ENCODE measurements at regions not wholly inside any gene's neighbourhood (a gene's known extent, or its start where the extent isn't known, plus 50 kb on each side); places are given as distances from the start of the nearest gene placed in this dataset.

DNA sequence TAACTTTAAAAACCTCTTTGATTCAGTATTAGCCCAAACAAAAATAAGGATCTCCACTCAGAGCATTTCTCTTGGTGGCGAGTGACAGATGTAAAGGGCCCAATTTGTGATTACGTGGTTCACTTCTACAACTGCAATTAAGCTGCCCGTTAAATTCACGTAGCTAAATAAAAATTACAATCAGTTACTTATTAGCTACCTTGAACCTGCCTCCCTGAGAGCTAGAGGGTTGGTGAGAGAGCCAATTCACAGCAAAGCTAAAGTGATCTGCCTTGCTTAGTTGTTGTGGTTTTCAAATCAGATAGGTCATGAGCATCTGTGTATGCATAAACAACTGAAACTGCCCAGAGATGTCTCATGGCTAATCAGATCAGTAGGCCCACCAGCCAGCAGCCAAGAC lies 156.7 kb downstream of the RNF152 start (continued):
- TF ChIP-seq CSDC2 (CRISPR knock-in tag; IDR thresholded peaks at IDR 0.05) (no peak), SNAI2 (CRISPR knock-in tag; IDR thresholded peaks at IDR 0.05) (no peak), RARB (CRISPR knock-in tag; IDR thresholded peaks at IDR 0.05) (no peak), ZC3H10 (CRISPR knock-in tag; IDR thresholded peaks at IDR 0.05) (no peak), ARNTL (CRISPR knock-in tag; IDR thresholded peaks at IDR 0.05; ENCODE audit: borderline replicate concordance, low read depth) (no peak), PPARA (CRISPR knock-in tag; IDR thresholded peaks at IDR 0.05; ENCODE audit: borderline replicate concordance) (no peak), ZNF565 (CRISPR knock-in tag; conservative IDR thresholded peaks at IDR 0.05; ENCODE audit: low read depth) (no peak)

DNA sequence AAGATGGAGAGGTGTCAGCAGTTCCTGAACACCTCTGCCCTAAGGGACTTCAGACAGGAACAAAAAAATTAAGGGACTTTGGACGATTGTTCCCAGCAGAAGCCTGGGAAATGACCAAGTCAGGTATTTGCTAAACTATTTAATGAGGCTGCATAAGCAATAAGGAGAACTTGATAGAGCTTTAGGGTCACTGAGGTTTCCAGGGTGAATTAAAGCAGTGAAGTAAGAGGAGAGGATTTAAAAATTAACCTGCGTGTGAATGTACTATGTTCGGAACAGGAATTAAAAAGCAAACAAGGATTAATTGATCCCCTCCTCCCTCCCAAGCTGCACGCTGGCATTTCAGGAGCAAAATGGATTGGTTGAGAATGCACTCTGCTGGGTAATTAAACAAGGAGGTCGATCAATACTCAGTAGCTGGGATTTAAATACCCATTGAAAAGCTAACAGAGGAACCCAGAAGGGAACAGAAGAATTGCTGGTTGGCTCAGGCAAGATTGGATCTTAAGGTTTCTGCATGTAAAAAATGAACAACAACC lies 157.2 kb downstream of the RNF152 start:
- ATAC-seq = no peak
- TF ChIP-seq, protein P1, sequence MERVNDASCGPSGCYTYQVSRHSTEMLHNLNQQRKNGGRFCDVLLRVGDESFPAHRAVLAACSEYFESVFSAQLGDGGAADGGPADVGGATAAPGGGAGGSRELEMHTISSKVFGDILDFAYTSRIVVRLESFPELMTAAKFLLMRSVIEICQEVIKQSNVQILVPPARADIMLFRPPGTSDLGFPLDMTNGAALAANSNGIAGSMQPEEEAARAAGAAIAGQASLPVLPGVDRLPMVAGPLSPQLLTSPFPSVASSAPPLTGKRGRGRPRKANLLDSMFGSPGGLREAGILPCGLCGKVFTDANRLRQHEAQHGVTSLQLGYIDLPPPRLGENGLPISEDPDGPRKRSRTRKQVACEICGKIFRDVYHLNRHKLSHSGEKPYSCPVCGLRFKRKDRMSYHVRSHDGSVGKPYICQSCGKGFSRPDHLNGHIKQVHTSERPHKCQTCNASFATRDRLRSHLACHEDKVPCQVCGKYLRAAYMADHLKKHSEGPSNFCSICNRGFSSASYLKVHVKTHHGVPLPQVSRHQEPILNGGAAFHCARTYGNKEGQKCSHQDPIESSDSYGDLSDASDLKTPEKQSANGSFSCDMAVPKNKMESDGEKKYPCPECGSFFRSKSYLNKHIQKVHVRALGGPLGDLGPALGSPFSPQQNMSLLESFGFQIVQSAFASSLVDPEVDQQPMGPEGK (CRISPR knock-in tag; IDR thresholded peaks at IDR 0.05; ENCODE audit: borderline replicate concordance) = no peak
- TF ChIP-seq BACH2 (CRISPR knock-in tag; IDR thresholded peaks at IDR 0.05; ENCODE audit: borderline replicate concordance) (no peak), GLIS3 (CRISPR knock-in tag; IDR thresholded peaks at IDR 0.05) (no peak), ARNTL (CRISPR knock-in tag; IDR thresholded peaks at IDR 0.05; ENCODE audit: borderline replicate concordance, low read depth) (no peak), PPARA (CRISPR knock-in tag; IDR thresholded peaks at IDR 0.05; ENCODE audit: borderline replicate concordance) (no peak), TOX (CRISPR knock-in tag; IDR thresholded peaks at IDR 0.05; ENCODE audit: borderline replicate concordance) (no peak), RARB (CRISPR knock-in tag; IDR thresholded peaks at IDR 0.05) (no peak), ESRRG (CRISPR knock-in tag; IDR thresholded peaks at IDR 0.05) (no peak), ZNF565 (CRISPR knock-in tag; conservative IDR thresholded peaks at IDR 0.05; ENCODE audit: low read depth) (no peak), CSDC2 (CRISPR knock-in tag; IDR thresholded peaks at IDR 0.05) (no peak), ZFP30 (CRISPR knock-in tag; IDR thresholded peaks at IDR 0.05) (no peak)
- TF ChIP-seq, protein P2, sequence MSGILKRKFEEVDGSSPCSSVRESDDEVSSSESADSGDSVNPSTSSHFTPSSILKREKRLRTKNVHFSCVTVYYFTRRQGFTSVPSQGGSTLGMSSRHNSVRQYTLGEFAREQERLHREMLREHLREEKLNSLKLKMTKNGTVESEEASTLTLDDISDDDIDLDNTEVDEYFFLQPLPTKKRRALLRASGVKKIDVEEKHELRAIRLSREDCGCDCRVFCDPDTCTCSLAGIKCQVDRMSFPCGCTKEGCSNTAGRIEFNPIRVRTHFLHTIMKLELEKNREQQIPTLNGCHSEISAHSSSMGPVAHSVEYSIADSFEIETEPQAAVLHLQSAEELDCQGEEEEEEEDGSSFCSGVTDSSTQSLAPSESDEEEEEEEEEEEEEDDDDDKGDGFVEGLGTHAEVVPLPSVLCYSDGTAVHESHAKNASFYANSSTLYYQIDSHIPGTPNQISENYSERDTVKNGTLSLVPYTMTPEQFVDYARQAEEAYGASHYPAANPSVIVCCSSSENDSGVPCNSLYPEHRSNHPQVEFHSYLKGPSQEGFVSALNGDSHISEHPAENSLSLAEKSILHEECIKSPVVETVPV (CRISPR knock-in tag; IDR thresholded peaks at IDR 0.05) = no peak
- TF ChIP-seq, protein P3, sequence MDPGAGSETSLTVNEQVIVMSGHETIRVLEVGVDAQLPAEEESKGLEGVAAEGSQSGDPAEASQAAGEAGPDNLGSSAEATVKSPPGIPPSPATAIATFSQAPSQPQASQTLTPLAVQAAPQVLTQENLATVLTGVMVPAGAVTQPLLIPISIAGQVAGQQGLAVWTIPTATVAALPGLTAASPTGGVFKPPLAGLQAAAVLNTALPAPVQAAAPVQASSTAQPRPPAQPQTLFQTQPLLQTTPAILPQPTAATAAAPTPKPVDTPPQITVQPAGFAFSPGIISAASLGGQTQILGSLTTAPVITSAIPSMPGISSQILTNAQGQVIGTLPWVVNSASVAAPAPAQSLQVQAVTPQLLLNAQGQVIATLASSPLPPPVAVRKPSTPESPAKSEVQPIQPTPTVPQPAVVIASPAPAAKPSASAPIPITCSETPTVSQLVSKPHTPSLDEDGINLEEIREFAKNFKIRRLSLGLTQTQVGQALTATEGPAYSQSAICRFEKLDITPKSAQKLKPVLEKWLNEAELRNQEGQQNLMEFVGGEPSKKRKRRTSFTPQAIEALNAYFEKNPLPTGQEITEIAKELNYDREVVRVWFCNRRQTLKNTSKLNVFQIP (CRISPR knock-in tag; IDR thresholded peaks at IDR 0.05; ENCODE audit: borderline replicate concordance, low read depth) = no peak
- TF ChIP-seq, protein P4, sequence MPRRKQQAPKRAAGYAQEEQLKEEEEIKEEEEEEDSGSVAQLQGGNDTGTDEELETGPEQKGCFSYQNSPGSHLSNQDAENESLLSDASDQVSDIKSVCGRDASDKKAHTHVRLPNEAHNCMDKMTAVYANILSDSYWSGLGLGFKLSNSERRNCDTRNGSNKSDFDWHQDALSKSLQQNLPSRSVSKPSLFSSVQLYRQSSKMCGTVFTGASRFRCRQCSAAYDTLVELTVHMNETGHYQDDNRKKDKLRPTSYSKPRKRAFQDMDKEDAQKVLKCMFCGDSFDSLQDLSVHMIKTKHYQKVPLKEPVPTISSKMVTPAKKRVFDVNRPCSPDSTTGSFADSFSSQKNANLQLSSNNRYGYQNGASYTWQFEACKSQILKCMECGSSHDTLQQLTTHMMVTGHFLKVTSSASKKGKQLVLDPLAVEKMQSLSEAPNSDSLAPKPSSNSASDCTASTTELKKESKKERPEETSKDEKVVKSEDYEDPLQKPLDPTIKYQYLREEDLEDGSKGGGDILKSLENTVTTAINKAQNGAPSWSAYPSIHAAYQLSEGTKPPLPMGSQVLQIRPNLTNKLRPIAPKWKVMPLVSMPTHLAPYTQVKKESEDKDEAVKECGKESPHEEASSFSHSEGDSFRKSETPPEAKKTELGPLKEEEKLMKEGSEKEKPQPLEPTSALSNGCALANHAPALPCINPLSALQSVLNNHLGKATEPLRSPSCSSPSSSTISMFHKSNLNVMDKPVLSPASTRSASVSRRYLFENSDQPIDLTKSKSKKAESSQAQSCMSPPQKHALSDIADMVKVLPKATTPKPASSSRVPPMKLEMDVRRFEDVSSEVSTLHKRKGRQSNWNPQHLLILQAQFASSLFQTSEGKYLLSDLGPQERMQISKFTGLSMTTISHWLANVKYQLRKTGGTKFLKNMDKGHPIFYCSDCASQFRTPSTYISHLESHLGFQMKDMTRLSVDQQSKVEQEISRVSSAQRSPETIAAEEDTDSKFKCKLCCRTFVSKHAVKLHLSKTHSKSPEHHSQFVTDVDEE (CRISPR knock-in tag; IDR thresholded peaks at IDR 0.05) = no peak

DNA sequence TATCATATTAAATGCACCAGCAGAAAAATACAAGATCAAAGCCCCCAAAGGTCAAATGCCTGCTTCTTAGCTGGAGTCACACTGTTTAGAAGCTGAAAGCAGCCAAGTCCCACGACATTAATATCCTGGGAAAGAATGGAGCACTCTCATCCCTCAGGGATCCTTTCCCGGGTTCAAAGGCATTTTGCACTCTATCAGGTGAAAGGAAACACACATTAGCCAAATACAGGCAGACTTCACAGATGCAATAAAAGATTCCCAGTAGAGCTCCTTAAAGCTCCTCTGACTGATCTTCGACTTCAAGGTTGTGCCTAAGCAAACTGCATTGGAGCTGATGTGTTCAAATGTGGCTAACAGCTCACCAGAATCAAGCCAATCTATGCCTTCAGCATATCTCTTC lies 158.4 kb downstream of the RNF152 start:
- TF ChIP-seq OSR1 (CRISPR knock-in tag; IDR thresholded peaks at IDR 0.05) = no peak
- no peak for TF ChIP-seq SNAI2 (CRISPR knock-in tag; IDR thresholded peaks at IDR 0.05)
- TF ChIP-seq, protein P3 (CRISPR knock-in tag; IDR thresholded peaks at IDR 0.05; ENCODE audit: borderline replicate concordance, low read depth) = no peak
- TF ChIP-seq, protein P5, sequence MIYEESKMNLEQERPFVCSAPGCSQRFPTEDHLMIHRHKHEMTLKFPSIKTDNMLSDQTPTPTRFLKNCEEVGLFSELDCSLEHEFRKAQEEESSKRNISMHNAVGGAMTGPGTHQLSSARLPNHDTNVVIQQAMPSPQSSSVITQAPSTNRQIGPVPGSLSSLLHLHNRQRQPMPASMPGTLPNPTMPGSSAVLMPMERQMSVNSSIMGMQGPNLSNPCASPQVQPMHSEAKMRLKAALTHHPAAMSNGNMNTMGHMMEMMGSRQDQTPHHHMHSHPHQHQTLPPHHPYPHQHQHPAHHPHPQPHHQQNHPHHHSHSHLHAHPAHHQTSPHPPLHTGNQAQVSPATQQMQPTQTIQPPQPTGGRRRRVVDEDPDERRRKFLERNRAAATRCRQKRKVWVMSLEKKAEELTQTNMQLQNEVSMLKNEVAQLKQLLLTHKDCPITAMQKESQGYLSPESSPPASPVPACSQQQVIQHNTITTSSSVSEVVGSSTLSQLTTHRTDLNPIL (CRISPR knock-in tag; IDR thresholded peaks at IDR 0.05; ENCODE audit: low read depth) = no peak
- TF ChIP-seq CSDC2 (CRISPR knock-in tag; IDR thresholded peaks at IDR 0.05) = no peak
- TF ChIP-seq, protein P2 (CRISPR knock-in tag; IDR thresholded peaks at IDR 0.05) = no peak
- no peak for TF ChIP-seq ISL1 (CRISPR knock-in tag; IDR thresholded peaks at IDR 0.05)
- no peak for ATAC-seq
